Astrocyte (in vitro differentiated cells and primary cell): ENCODE measurements at regions not wholly inside any gene's neighbourhood (a gene's known extent, or its start where the extent isn't known, plus 50 kb on each side); places are given as distances from the start of the nearest gene placed in this dataset.

Experiments
- DNase-seq: peaks from one replicate; pipeline ENCODE4 v3.0.0-alpha.2; 2010; ENCODE audit warnings: low read depth
- FAIRE-seq: peaks from 2 replicates; lab custom pipeline; 2011; peaks lifted over from hg19 to GRCh38; lab: Jason Lieb, UNC
- H2AFZ ChIP-seq: 2 replicates; pipeline ENCODE4 v1.6.0; 2012; ENCODE audit warnings: low read depth, low read length, inconsistent platforms
- H3K27ac ChIP-seq: 2 replicates; pipeline ENCODE4 v1.5.1; 2011; ENCODE audit warnings: low read depth, low read length, inconsistent platforms
- H3K27me3 ChIP-seq: 2 replicates; pipeline ENCODE4 v1.6.0; 2011; ENCODE audit warnings: low read length, inconsistent platforms; ENCODE audit not compliant: insufficient read depth
- H3K36me3 ChIP-seq: 2 replicates; pipeline ENCODE4 v1.5.1; 2011; ENCODE audit warnings: low read length, inconsistent platforms; ENCODE audit not compliant: insufficient read depth
- H3K4me1 ChIP-seq: 2 replicates; pipeline ENCODE4 v1.5.1; 2011; ENCODE audit warnings: low read length, inconsistent platforms; ENCODE audit not compliant: insufficient read depth
- H3K4me2 ChIP-seq: 2 replicates; pipeline ENCODE4 v1.6.0; 2012; ENCODE audit warnings: low read length, inconsistent platforms
- H3K4me3 ChIP-seq: 2 replicates; pipeline ENCODE4 v1.5.1; 2011; ENCODE audit warnings: low read depth, mild to moderate bottlenecking, low read length, inconsistent platforms; ENCODE audit not compliant: insufficient read depth
- H3K79me2 ChIP-seq: 2 replicates; pipeline ENCODE4 v1.6.0; 2012; ENCODE audit warnings: mild to moderate bottlenecking, low read length, inconsistent platforms; ENCODE audit not compliant: insufficient read depth
- H3K9ac ChIP-seq: 2 replicates; pipeline ENCODE4 v1.6.0; 2012; ENCODE audit warnings: mild to moderate bottlenecking, low read length, inconsistent platforms
- H3K9me3 ChIP-seq: 2 replicates; pipeline ENCODE4 v1.5.1; 2012; ENCODE audit warnings: low read depth, mild to moderate bottlenecking, low read length, inconsistent platforms; ENCODE audit not compliant: insufficient read depth
- H4K20me1 ChIP-seq: 2 replicates; pipeline ENCODE4 v1.6.0; 2012; ENCODE audit warnings: low read length, inconsistent platforms; ENCODE audit not compliant: insufficient read depth
- H3K27ac Mint-ChIP-seq: one replicate; pipeline ENCODE4 v1.8.0; 2021; ENCODE audit warnings: mild to moderate bottlenecking, mixed read lengths; ENCODE audit not compliant: unreplicated experiment
- H3K27me3 Mint-ChIP-seq: one replicate; pipeline ENCODE4 v1.8.0; 2021; ENCODE audit warnings: low read depth, mixed read lengths; ENCODE audit not compliant: unreplicated experiment
- H3K36me3 Mint-ChIP-seq: one replicate; pipeline ENCODE4 v1.8.0; 2021; ENCODE audit warnings: low read depth, mixed read lengths; ENCODE audit not compliant: unreplicated experiment
- H3K4me1 Mint-ChIP-seq: one replicate; pipeline ENCODE4 v1.8.0; 2021; ENCODE audit warnings: low read depth, mixed read lengths; ENCODE audit not compliant: unreplicated experiment
- H3K4me3 Mint-ChIP-seq: one replicate; pipeline ENCODE4 v1.8.0; 2021; ENCODE audit warnings: mild to moderate bottlenecking, moderate library complexity, mixed read lengths; ENCODE audit not compliant: unreplicated experiment
- H3K9me3 Mint-ChIP-seq: one replicate; pipeline ENCODE4 v1.8.0; 2021; ENCODE audit warnings: mild to moderate bottlenecking, mixed read lengths; ENCODE audit not compliant: unreplicated experiment
- CTCF ChIP-seq: IDR thresholded peaks from 2 replicates; pipeline ENCODE4 v1.5.1; 2011; ENCODE audit warnings: low read depth, mild to moderate bottlenecking, inconsistent platforms, low read length, moderate library complexity; ENCODE audit not compliant: insufficient read depth
- EZH2 ChIP-seq: IDR thresholded peaks from 2 replicates; pipeline ENCODE4 v1.6.1; 2012; ENCODE audit warnings: mild to moderate bottlenecking, low read length, inconsistent platforms; ENCODE audit not compliant: insufficient read depth

DNA sequence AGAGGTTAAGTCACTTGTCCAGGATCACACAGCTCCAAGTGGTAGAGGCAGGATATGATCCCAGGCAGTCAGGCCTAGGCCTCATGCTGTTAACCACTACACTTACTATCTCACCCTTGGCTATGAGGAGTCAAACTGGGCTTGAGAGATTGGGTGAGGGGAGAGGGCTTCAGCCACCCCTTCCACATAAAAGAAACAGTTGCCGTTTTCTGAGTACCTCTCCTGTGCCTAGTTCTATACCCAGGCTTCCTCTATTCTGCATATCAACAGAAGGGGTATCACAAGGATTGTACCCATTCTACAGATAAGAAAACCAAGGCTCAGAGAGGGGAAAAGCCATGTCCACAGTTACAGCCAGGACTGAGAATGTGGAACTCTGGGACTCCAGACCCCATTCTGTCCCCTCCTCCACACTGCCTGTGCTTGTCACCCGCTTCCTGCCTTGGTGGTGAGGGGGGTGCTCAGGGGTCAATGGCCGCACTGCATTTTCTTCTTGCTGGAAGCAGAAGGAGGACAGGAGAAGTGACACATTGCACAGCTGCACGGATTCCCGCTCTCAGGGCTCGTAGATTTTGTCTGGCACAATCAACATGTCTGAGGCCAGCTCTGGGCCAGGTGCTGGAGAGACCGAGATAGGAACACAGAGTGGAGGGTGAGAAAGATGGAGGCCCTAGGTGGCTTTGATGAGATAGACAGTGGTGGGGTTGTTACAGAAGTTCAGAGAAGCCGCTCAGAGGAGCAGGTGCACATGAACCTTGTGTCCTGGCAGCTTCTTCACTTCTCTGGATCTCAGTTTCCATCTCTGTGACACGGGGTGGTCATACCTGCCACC, 108.4 kb upstream of the PTPN1 start:
- no peak overlapping the region for H3K4me3 ChIP-seq
- no peak overlapping the region for H3K27ac ChIP-seq
- peaks cover 13% of the 10 kb centered on the region for H3K27me3 ChIP-seq
- TF ChIP-seq CTCF (no peak), EZH2 (no peak)
- H4K20me1 ChIP-seq = no peaks in the 10 kb centered on the region
- Mint-ChIP-seq H3K4me3 (no peak overlapping the region), H3K27me3 (peaks cover 51% of the 10 kb centered on the region), H3K36me3 (no peaks in the 10 kb centered on the region), H3K27ac (no peak overlapping the region), H3K9me3 (peaks cover 1% of the 10 kb centered on the region), H3K4me1 (peaks cover 7% of the 10 kb centered on the region)
- H3K4me2 ChIP-seq = no peak overlapping the region
- no peak overlapping the region for H3K9ac ChIP-seq
- no peaks in the 10 kb centered on the region for H3K79me2 ChIP-seq
- no peak overlapping the region for H2AFZ ChIP-seq
- DNase-seq = no peak
- FAIRE-seq = no peak
- peaks cover 7% of the 10 kb centered on the region for H3K4me1 ChIP-seq
- H3K9me3 ChIP-seq = no peaks in the 10 kb centered on the region
- no peaks in the 10 kb centered on the region for H3K36me3 ChIP-seq

DNA sequence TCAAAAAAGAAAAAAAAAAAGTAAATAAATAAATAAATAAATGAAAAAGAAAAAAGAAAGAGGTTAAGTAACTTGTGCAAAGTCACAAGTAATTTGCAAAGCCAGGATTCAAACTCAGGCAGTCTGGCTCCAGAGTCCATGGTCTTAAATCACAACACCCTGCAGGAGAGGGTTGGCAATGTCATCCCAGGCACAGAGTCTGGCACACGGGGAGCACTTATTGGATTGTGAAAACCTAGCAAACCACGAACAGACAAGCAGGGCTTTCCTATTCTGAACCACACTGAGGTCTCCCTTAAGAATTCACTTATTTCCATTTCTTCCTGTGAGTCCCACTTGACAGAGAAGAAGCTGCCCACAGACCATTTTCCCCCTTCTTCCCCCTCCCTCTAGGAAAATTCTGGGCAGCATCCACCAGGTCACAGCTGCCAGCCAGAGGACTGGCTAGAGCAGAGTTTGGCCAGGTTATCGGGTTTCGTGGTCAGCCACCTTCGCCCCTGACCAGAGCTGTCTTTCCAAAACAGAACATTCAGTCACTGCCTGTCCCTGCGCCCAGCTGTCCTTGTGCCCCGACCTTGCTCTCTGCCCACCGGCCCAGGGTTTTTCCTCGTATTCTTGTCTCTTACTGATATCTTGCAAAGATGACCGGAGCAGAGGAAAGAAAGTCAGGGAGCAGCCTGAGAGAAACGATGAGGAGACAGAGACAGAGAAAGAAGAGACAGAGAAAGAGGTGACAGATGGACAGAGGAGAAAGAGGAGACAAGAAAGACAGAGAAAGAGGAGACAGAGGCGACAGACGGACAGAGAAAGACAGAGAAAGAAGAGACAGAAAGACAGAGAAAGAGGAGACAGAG, 106.4 kb upstream of the PTPN1 start:
- FAIRE-seq (no peak), DNase-seq (no peak)
- no peak overlapping the region for H3K4me3 Mint-ChIP-seq
- H3K36me3 Mint-ChIP-seq = no peaks in the 10 kb centered on the region
- Histone ChIP-seq H3K9ac (no peak overlapping the region), H3K4me3 (no peak overlapping the region), H3K9me3 (no peaks in the 10 kb centered on the region), H4K20me1 (no peaks in the 10 kb centered on the region), H3K79me2 (no peaks in the 10 kb centered on the region), H3K36me3 (no peaks in the 10 kb centered on the region), H3K4me2 (no peak overlapping the region), H3K27me3 (peaks cover 13% of the 10 kb centered on the region), H2AFZ (no peak overlapping the region), H3K27ac (no peak overlapping the region), H3K4me1 (peaks cover 7% of the 10 kb centered on the region)
- TF ChIP-seq EZH2 (no peak), CTCF (no peak)
- H3K27ac Mint-ChIP-seq = no peak overlapping the region
- peaks cover 7% of the 10 kb centered on the region for H3K4me1 Mint-ChIP-seq
- peaks cover 49% of the 10 kb centered on the region for H3K27me3 Mint-ChIP-seq
- H3K9me3 Mint-ChIP-seq = peaks cover 1% of the 10 kb centered on the region
